ENCODE measurements at regions not wholly inside any gene's neighbourhood (a gene's known extent, or its start where the extent isn't known, plus 50 kb on each side); places are given as distances from the start of the nearest gene placed in this dataset.

GRCh38 chr12:3966376-3966775 lies 93.2 kb upstream of the PARP11 start:
- no peak for TF ChIP-seq BACH2 (CRISPR knock-in tag; IDR thresholded peaks at IDR 0.05; ENCODE audit: borderline replicate concordance)
- no peak for TF ChIP-seq OSR1 (CRISPR knock-in tag; IDR thresholded peaks at IDR 0.05)
- TF ChIP-seq CREB5 (CRISPR knock-in tag; IDR thresholded peaks at IDR 0.05; ENCODE audit: low read depth) = no peak
- TF ChIP-seq ZNF70 (CRISPR knock-in tag; IDR thresholded peaks at IDR 0.05) = no peak
- TF ChIP-seq ZC3H10 (CRISPR knock-in tag; IDR thresholded peaks at IDR 0.05) = no peak
- TF ChIP-seq GLIS3 (CRISPR knock-in tag; IDR thresholded peaks at IDR 0.05) = no peak
- no peak for TF ChIP-seq SNAI2 (CRISPR knock-in tag; IDR thresholded peaks at IDR 0.05)
- ATAC-seq = no peak

GRCh38 chr12:3965046-3965445 lies 91.8 kb upstream of the PARP11 start:
- no peak for ATAC-seq
- TF ChIP-seq GLIS3 (CRISPR knock-in tag; IDR thresholded peaks at IDR 0.05) = no peak
- no peak for TF ChIP-seq TCF4 (CRISPR knock-in tag; IDR thresholded peaks at IDR 0.05; ENCODE audit: borderline replicate concordance)
- no peak for TF ChIP-seq ZNF8 (CRISPR knock-in tag; IDR thresholded peaks at IDR 0.05)
- TF ChIP-seq ZFP30 (CRISPR knock-in tag; IDR thresholded peaks at IDR 0.05) = no peak

- TF ChIP-seq GLIS3 (CRISPR knock-in tag; IDR thresholded peaks at IDR 0.05) = no peak
- TF ChIP-seq CSRNP3 (CRISPR knock-in tag; IDR thresholded peaks at IDR 0.05) = no peak
- ATAC-seq = peak; percentile 62; the same call in 1 of the 3 replicates
Measured at GRCh38 chr12:3964439-3964838, 91.2 kb upstream of the PARP11 start.

- TF ChIP-seq SNAI2 (CRISPR knock-in tag; IDR thresholded peaks at IDR 0.05) = no peak
- no peak for TF ChIP-seq CSRNP3 (CRISPR knock-in tag; IDR thresholded peaks at IDR 0.05)
- TF ChIP-seq ZFP30 (CRISPR knock-in tag; IDR thresholded peaks at IDR 0.05) = no peak
- TF ChIP-seq PPARA (CRISPR knock-in tag; IDR thresholded peaks at IDR 0.05; ENCODE audit: borderline replicate concordance) = no peak
- no peak for TF ChIP-seq TCF4 (CRISPR knock-in tag; IDR thresholded peaks at IDR 0.05; ENCODE audit: borderline replicate concordance)
- no peak for TF ChIP-seq ISL1 (CRISPR knock-in tag; IDR thresholded peaks at IDR 0.05)
- no peak for TF ChIP-seq RARB (CRISPR knock-in tag; IDR thresholded peaks at IDR 0.05)
- TF ChIP-seq TOX (CRISPR knock-in tag; IDR thresholded peaks at IDR 0.05; ENCODE audit: borderline replicate concordance) = no peak
- TF ChIP-seq CREB5 (CRISPR knock-in tag; IDR thresholded peaks at IDR 0.05; ENCODE audit: low read depth) = no peak
- TF ChIP-seq POU6F1 (CRISPR knock-in tag; IDR thresholded peaks at IDR 0.05; ENCODE audit: borderline replicate concordance, low read depth) = no peak
- no peak for TF ChIP-seq ARNTL (CRISPR knock-in tag; IDR thresholded peaks at IDR 0.05; ENCODE audit: borderline replicate concordance, low read depth)
- no peak for TF ChIP-seq PATZ1 (CRISPR knock-in tag; IDR thresholded peaks at IDR 0.05; ENCODE audit: borderline replicate concordance)
- TF ChIP-seq CSDC2 (CRISPR knock-in tag; IDR thresholded peaks at IDR 0.05) = no peak
- no peak for TF ChIP-seq BACH2 (CRISPR knock-in tag; IDR thresholded peaks at IDR 0.05; ENCODE audit: borderline replicate concordance)
- no peak for TF ChIP-seq OSR1 (CRISPR knock-in tag; IDR thresholded peaks at IDR 0.05)
- TF ChIP-seq ESRRG (CRISPR knock-in tag; IDR thresholded peaks at IDR 0.05) = no peak
- TF ChIP-seq ZNF8 (CRISPR knock-in tag; IDR thresholded peaks at IDR 0.05) = no peak
- TF ChIP-seq ZNF70 (CRISPR knock-in tag; IDR thresholded peaks at IDR 0.05) = no peak
- TF ChIP-seq TSHZ2 (CRISPR knock-in tag; IDR thresholded peaks at IDR 0.05) = no peak
- ATAC-seq = no peak
Measured at GRCh38 chr12:3962631-3963483, 89.7 kb upstream of the PARP11 start.
